ENCODE measurements at regions not wholly inside any gene's neighbourhood (a gene's known extent, or its start where the extent isn't known, plus 50 kb on each side); places are given as distances from the start of the nearest gene placed in this dataset.

GRCh38 chr7:68376131-68376661 is 1222.1 kb upstream of the AUTS2 start:
- DNase-seq, result no peak
- no peak overlapping the region for H3K27ac ChIP-seq (ENCODE audit: low read depth in 1 of 3, low read length in 2 of 3)
- H3K4me3 ChIP-seq (ENCODE audit: low read depth in 1 of 3, low read length in 3 of 3), result no peak overlapping the region
- H3K9me3 ChIP-seq (ENCODE audit: control insufficient read depth in 2 of 2, insufficient read depth in 1 of 2, low read depth in 1 of 2, low read length in 1 of 2), result peaks cover 0 to under 1% of the 10 kb centered on the region in 2 donors
- no peak for FAIRE-seq
- no peaks in the 10 kb centered on the region for H3K27me3 ChIP-seq (ENCODE audit: control insufficient read depth in 3 of 3, insufficient read depth in 3 of 3, low read length in 3 of 3)
- 66 to 83% (median 82%) methylated on average over 2 of the region's 2 CpGs for WGBS, 3 donors
- H3K4me1 ChIP-seq (ENCODE audit: control insufficient read depth in 3 of 3, insufficient read depth in 2 of 3, low read depth in 1 of 3, low read length in 2 of 3), result no peaks in the 10 kb centered on the region
- no peaks in the 10 kb centered on the region for H3K36me3 ChIP-seq (ENCODE audit: control insufficient read depth in 3 of 3, insufficient read depth in 2 of 3, low read depth in 1 of 3, low read length in 3 of 3)

- Histone ChIP-seq H3K27me3 (ENCODE audit: control insufficient read depth in 3 of 3, insufficient read depth in 3 of 3, low read length in 3 of 3) (no peaks in the 10 kb centered on the region), H3K27ac (ENCODE audit: low read depth in 1 of 3, low read length in 2 of 3) (no peak overlapping the region), H3K4me3 (ENCODE audit: low read depth in 1 of 3, low read length in 3 of 3) (no peak overlapping the region), H3K36me3 (ENCODE audit: control insufficient read depth in 3 of 3, insufficient read depth in 2 of 3, low read depth in 1 of 3, low read length in 3 of 3) (no peaks in the 10 kb centered on the region), H3K9me3 (ENCODE audit: control insufficient read depth in 2 of 2, insufficient read depth in 1 of 2, low read depth in 1 of 2, low read length in 1 of 2) (peaks cover 0 to 4% of the 10 kb centered on the region in 2 donors), H3K4me1 (ENCODE audit: control insufficient read depth in 3 of 3, insufficient read depth in 2 of 3, low read depth in 1 of 3, low read length in 2 of 3) (no peaks in the 10 kb centered on the region)
- DNase-seq (no peak), FAIRE-seq (no peak)
- 23 to 43% (median 41%) methylated on average over 2 of the region's 2 CpGs for WGBS, 3 donors
These were observed 1216.5 kb upstream of the AUTS2 start for GRCh38 chr7:68381731-68382130.

GRCh38 chr7:68384581-68384980 is 1213.7 kb upstream of the AUTS2 start:
- H3K27me3 ChIP-seq (ENCODE audit: control insufficient read depth in 3 of 3, insufficient read depth in 3 of 3, low read length in 3 of 3), result no peaks in the 10 kb centered on the region
- no peak for FAIRE-seq
- WGBS, 3 donors, result 63 to 78% (median 67%) methylated on average over 1 of the region's 1 CpG
- no peak overlapping the region for H3K4me3 ChIP-seq (ENCODE audit: low read depth in 1 of 3, low read length in 3 of 3)
- H3K4me1 ChIP-seq (ENCODE audit: control insufficient read depth in 3 of 3, insufficient read depth in 2 of 3, low read depth in 1 of 3, low read length in 2 of 3), result no peaks in the 10 kb centered on the region
- peaks cover 0 to 4% of the 10 kb centered on the region in 2 donors for H3K9me3 ChIP-seq (ENCODE audit: control insufficient read depth in 2 of 2, insufficient read depth in 1 of 2, low read depth in 1 of 2, low read length in 1 of 2)
- DNase-seq, result no peak
- no peaks in the 10 kb centered on the region for H3K36me3 ChIP-seq (ENCODE audit: control insufficient read depth in 3 of 3, insufficient read depth in 2 of 3, low read depth in 1 of 3, low read length in 3 of 3)
- no peak overlapping the region for H3K27ac ChIP-seq (ENCODE audit: low read depth in 1 of 3, low read length in 2 of 3)

DNA sequence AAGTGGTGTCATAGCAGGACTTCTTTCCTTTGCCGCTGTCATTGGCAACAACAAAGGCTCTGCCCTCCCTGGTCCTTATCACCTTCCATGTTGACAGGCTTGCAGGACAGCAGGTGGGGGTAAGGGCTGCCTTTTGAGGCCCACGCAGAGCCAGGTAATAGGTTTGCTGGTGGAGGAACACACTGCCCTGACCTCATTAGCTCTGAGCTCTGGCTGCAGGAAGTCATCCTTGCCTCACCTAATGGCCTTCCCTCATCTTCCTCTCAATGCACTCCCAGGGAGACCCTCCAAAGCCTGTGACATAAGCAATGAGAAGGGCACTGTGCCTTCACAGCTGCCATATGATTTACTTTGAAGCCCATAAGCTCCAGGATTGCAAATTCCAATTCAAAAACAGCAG is 1205.2 kb upstream of the AUTS2 start:
- DNase-seq (no peak), FAIRE-seq (no peak)
- Histone ChIP-seq H3K27me3 (ENCODE audit: control insufficient read depth in 3 of 3, insufficient read depth in 3 of 3, low read length in 3 of 3) (no peaks in the 10 kb centered on the region), H3K36me3 (ENCODE audit: control insufficient read depth in 3 of 3, insufficient read depth in 2 of 3, low read depth in 1 of 3, low read length in 3 of 3) (no peaks in the 10 kb centered on the region), H3K9me3 (ENCODE audit: control insufficient read depth in 2 of 2, insufficient read depth in 1 of 2, low read depth in 1 of 2, low read length in 1 of 2) (no peaks in the 10 kb centered on the region), H3K27ac (ENCODE audit: low read depth in 1 of 3, low read length in 2 of 3) (no peak overlapping the region), H3K4me3 (ENCODE audit: low read depth in 1 of 3, low read length in 3 of 3) (no peak overlapping the region), H3K4me1 (ENCODE audit: control insufficient read depth in 3 of 3, insufficient read depth in 2 of 3, low read depth in 1 of 3, low read length in 2 of 3) (no peaks in the 10 kb centered on the region)
- WGBS, 3 donors, result 39 to 42% (median 39%) methylated on average over 2 of the region's 2 CpGs

GRCh38 chr7:68394131-68394530 is 1204.1 kb upstream of the AUTS2 start:
- no peak for FAIRE-seq
- H3K4me1 ChIP-seq (ENCODE audit: control insufficient read depth in 3 of 3, insufficient read depth in 2 of 3, low read depth in 1 of 3, low read length in 2 of 3), result no peaks in the 10 kb centered on the region
- no peak for DNase-seq
- no peak overlapping the region for H3K27ac ChIP-seq (ENCODE audit: low read depth in 1 of 3, low read length in 2 of 3)
- no peaks in the 10 kb centered on the region for H3K36me3 ChIP-seq (ENCODE audit: control insufficient read depth in 3 of 3, insufficient read depth in 2 of 3, low read depth in 1 of 3, low read length in 3 of 3)
- no peaks in the 10 kb centered on the region for H3K27me3 ChIP-seq (ENCODE audit: control insufficient read depth in 3 of 3, insufficient read depth in 3 of 3, low read length in 3 of 3)
- no peaks in the 10 kb centered on the region for H3K9me3 ChIP-seq (ENCODE audit: control insufficient read depth in 2 of 2, insufficient read depth in 1 of 2, low read depth in 1 of 2, low read length in 1 of 2)
- 84 to 90% (median 88%) methylated on average over 3 of the region's 3 CpGs for WGBS, 3 donors
- no peak overlapping the region for H3K4me3 ChIP-seq (ENCODE audit: low read depth in 1 of 3, low read length in 3 of 3)

- no peak for FAIRE-seq
- 78 to 88% (median 87%) methylated on average over 6 of the region's 6 CpGs for WGBS, 3 donors
These were observed 1198.2 kb upstream of the AUTS2 start for GRCh38 chr7:68399991-68400590.

DNA sequence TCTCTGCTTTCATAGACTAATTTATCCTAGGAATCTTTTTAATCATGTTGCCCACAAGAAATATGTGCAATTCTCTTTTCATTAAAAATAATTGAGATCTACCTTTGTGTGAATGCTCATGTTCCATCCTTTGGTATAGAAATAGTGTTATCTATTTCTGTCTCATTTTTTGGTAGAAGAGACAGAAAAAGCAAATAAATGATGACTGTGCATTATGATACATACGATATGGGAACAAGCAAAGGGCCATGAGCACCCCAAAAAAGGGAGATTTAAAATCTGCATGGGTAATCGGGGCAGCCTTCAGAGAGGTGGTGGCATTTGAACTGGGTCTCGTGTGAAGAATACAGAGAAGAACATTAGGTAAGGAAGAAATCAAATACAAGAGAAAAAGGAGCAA is 1197.5 kb upstream of the AUTS2 start:
- no peaks in the 10 kb centered on the region for H3K9me3 ChIP-seq (ENCODE audit: control insufficient read depth in 2 of 2, insufficient read depth in 1 of 2, low read depth in 1 of 2, low read length in 1 of 2)
- no peak for DNase-seq
- no peaks in the 10 kb centered on the region for H3K4me1 ChIP-seq (ENCODE audit: control insufficient read depth in 3 of 3, insufficient read depth in 2 of 3, low read depth in 1 of 3, low read length in 2 of 3)
- no peak overlapping the region for H3K4me3 ChIP-seq (ENCODE audit: low read depth in 1 of 3, low read length in 3 of 3)
- H3K27me3 ChIP-seq (ENCODE audit: control insufficient read depth in 3 of 3, insufficient read depth in 3 of 3, low read length in 3 of 3), result no peaks in the 10 kb centered on the region
- H3K27ac ChIP-seq (ENCODE audit: low read depth in 1 of 3, low read length in 2 of 3), result no peak overlapping the region
- H3K36me3 ChIP-seq (ENCODE audit: control insufficient read depth in 3 of 3, insufficient read depth in 2 of 3, low read depth in 1 of 3, low read length in 3 of 3), result no peaks in the 10 kb centered on the region
- no peak for FAIRE-seq
- 79 to 83% (median 79%) methylated on average over 3 of the region's 3 CpGs for WGBS, 3 donors

More at GRCh38 chr7:68399991-68400590, 1198.2 kb upstream of the AUTS2 start:
- Histone ChIP-seq H3K27me3 (ENCODE audit: control insufficient read depth in 3 of 3, insufficient read depth in 3 of 3, low read length in 3 of 3) (no peaks in the 10 kb centered on the region), H3K9me3 (ENCODE audit: control insufficient read depth in 2 of 2, insufficient read depth in 1 of 2, low read depth in 1 of 2, low read length in 1 of 2) (no peaks in the 10 kb centered on the region), H3K4me3 (ENCODE audit: low read depth in 1 of 3, low read length in 3 of 3) (no peak overlapping the region), H3K36me3 (ENCODE audit: control insufficient read depth in 3 of 3, insufficient read depth in 2 of 3, low read depth in 1 of 3, low read length in 3 of 3) (no peaks in the 10 kb centered on the region), H3K27ac (ENCODE audit: low read depth in 1 of 3, low read length in 2 of 3) (no peak overlapping the region), H3K4me1 (ENCODE audit: control insufficient read depth in 3 of 3, insufficient read depth in 2 of 3, low read depth in 1 of 3, low read length in 2 of 3) (no peaks in the 10 kb centered on the region)
- DNase-seq, result no peak

DNA sequence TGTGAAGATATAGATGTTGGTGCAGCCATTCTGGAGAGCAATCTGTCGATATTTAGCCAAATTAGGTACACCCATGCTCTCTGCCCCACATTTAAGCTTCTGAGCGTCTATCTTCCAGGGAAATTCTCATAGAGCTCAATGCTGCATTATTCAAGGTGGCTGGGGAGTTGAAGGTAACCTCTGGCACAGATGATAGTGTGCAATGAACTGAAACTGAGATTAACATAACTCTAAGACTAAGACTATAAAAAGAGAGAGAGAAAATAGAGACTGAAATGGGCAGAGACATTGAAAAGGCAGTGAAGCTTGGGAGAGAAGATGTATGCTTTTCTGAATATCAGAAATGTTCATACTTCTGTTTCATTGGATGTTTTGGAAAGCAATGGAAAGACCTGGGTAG is 1197.0 kb upstream of the AUTS2 start:
- Histone ChIP-seq H3K9me3 (ENCODE audit: control insufficient read depth in 2 of 2, insufficient read depth in 1 of 2, low read depth in 1 of 2, low read length in 1 of 2) (no peaks in the 10 kb centered on the region), H3K4me1 (ENCODE audit: control insufficient read depth in 3 of 3, insufficient read depth in 2 of 3, low read depth in 1 of 3, low read length in 2 of 3) (no peaks in the 10 kb centered on the region), H3K27me3 (ENCODE audit: control insufficient read depth in 3 of 3, insufficient read depth in 3 of 3, low read length in 3 of 3) (no peaks in the 10 kb centered on the region), H3K36me3 (ENCODE audit: control insufficient read depth in 3 of 3, insufficient read depth in 2 of 3, low read depth in 1 of 3, low read length in 3 of 3) (no peaks in the 10 kb centered on the region), H3K4me3 (ENCODE audit: low read depth in 1 of 3, low read length in 3 of 3) (no peak overlapping the region), H3K27ac (ENCODE audit: low read depth in 1 of 3, low read length in 2 of 3) (no peak overlapping the region)
- no peak for DNase-seq
- WGBS, 3 donors, result 53 to 73% (median 62%) methylated on average over 2 of the region's 2 CpGs
- FAIRE-seq, result no peak

GRCh38 chr7:68406480-68406879 is 1191.8 kb upstream of the AUTS2 start:
- no peaks in the 10 kb centered on the region for H3K9me3 ChIP-seq (ENCODE audit: control insufficient read depth in 2 of 2, insufficient read depth in 1 of 2, low read depth in 1 of 2, low read length in 1 of 2)
- no peaks in the 10 kb centered on the region for H3K27me3 ChIP-seq (ENCODE audit: control insufficient read depth in 3 of 3, insufficient read depth in 3 of 3, low read length in 3 of 3)
- no peak overlapping the region for H3K4me3 ChIP-seq (ENCODE audit: low read depth in 1 of 3, low read length in 3 of 3)
- FAIRE-seq (no peak), DNase-seq (no peak)
- no peak overlapping the region for H3K27ac ChIP-seq (ENCODE audit: low read depth in 1 of 3, low read length in 2 of 3)
- no peaks in the 10 kb centered on the region for H3K36me3 ChIP-seq (ENCODE audit: control insufficient read depth in 3 of 3, insufficient read depth in 2 of 3, low read depth in 1 of 3, low read length in 3 of 3)
- 64 to 76% (median 69%) methylated on average over 4 of the region's 4 CpGs for WGBS, 3 donors
- no peaks in the 10 kb centered on the region for H3K4me1 ChIP-seq (ENCODE audit: control insufficient read depth in 3 of 3, insufficient read depth in 2 of 3, low read depth in 1 of 3, low read length in 2 of 3)

Data from small intestine (tissue), 7 donors.